Gastroesophageal sphincter (tissue), 4 donors: ENCODE measurements at regions not wholly inside any gene's neighbourhood (a gene's known extent, or its start where the extent isn't known, plus 50 kb on each side); places are given as distances from the start of the nearest gene placed in this dataset.

Experiments used
- ATAC-seq: fragments of 150-250 bp; one replicate; pipeline ENCODE4 v1.9.1; 2016; ENCODE audit warnings: mild to moderate bottlenecking, moderate library complexity
- H3K27ac ChIP-seq, 4 donors: fragments of 200-600 bp; sonication (generic) in 3 of 4; 1 replicate in 3 of 4; 2 replicates in 1 of 4; pipeline ENCODE4 v1.5.1; 2016 to 2019
- H3K27me3 ChIP-seq: fragments of 200-600 bp; sonication (generic); one replicate; pipeline ENCODE4 v1.5.1; 2019
- H3K36me3 ChIP-seq, 2 donors: fragments of 200-600 bp; sonication (generic); one replicate each; pipeline ENCODE4 v1.5.1; 2019; ENCODE audit warnings: control low read depth in 1 of 2
- H3K4me1 ChIP-seq, 3 donors: fragments of 200-600 bp; sonication (generic); 1 replicate in 2 of 3; 2 replicates in 1 of 3; pipeline ENCODE4 v1.5.1; 2016 to 2019; ENCODE audit warnings: control low read depth in 2 of 3
- H3K4me3 ChIP-seq, 2 donors: fragments of 200-600 bp; sonication (generic); one replicate each; pipeline ENCODE4 v1.5.1; 2019; ENCODE audit warnings: mild to moderate bottlenecking in 1 of 2, moderate library complexity in 1 of 2
- H3K9me3 ChIP-seq, 3 donors: fragments of 200-600 bp; sonication (generic); one replicate each; pipeline ENCODE4 v1.5.1; 2017 to 2019; ENCODE audit warnings: control low read depth in 2 of 3
- CTCF ChIP-seq, 4 experiments: fragments of 200-600 bp in 2 of 4; fragments of 450-650 bp in 2 of 4; sonication (generic) in 1 of 4; IDR thresholded peaks; one replicate each; pipeline ENCODE4 v1.5.1; 2017 to 2019; ENCODE audit warnings: antibody characterized with exemption in 4 of 4, mild to moderate bottlenecking in 2 of 4, moderate library complexity in 2 of 4
- EP300 ChIP-seq: sonication (generic); formaldehyde crosslinking; IDR thresholded peaks from one replicate; pipeline ENCODE4 v1.6.1; 2017; ENCODE audit warnings: antibody characterized with exemption, mild to moderate bottlenecking
- POLR2A ChIP-seq, 2 donors: fragments of 450-650 bp; IDR thresholded peaks; one replicate each; pipeline ENCODE4 v1.6.1; 2017; ENCODE audit warnings: antibody characterized with exemption in 2 of 2, mild to moderate bottlenecking in 2 of 2, moderate library complexity in 1 of 2
- POLR2AphosphoS5 ChIP-seq: sonication (generic); formaldehyde crosslinking; IDR thresholded peaks from one replicate; pipeline ENCODE4 v1.6.1; 2017; ENCODE audit warnings: antibody characterized with exemption
- WGBS, 2 donors: methylation state at CpG; one replicate each; pipeline ENCODE4 v1.1.5; 2018; ENCODE audit warnings: low coverage in 1 of 2; 5-methylcytosine and 5-hydroxymethylcytosine counted together

DNA sequence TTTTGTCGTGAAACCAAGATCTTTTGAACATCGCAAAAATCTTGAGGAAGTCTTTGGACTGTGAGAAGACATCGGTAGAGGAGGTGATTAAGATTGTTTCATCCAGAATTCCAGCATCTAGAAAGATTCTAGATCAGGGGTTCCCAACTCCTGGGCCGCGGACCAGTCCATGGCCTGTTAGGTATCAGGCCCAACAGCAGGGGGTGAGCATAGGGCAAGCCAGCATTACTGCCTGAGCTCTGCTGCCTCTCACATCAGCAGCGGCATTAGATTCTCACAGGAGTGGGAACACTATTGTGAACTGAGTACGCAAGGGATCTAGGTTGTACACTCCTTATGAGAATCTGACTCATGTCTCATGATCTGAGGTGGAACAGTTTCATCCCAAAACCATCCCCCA lies 600.6 kb upstream of the CDH11 start:
- 99 to 100% methylated on average over 3 to 6 of the region's 7 CpGs for whole genome bisulfite sequencing, 2 donors

GRCh38 chr16:65717846-65718245 lies 596.0 kb upstream of the CDH11 start:
- TF ChIP-seq CTCF (IDR thresholded peaks at IDR 0.05) (no peak), POLR2AphosphoS5 (no peak), POLR2A (IDR thresholded peaks at IDR 0.05) (no peak), EP300 (no peak)
- Histone ChIP-seq H3K9me3 (no peaks in the 10 kb centered on the region), H3K36me3 (no peaks in the 10 kb centered on the region), H3K27me3 (peaks cover 21% of the 10 kb centered on the region), H3K4me1 (no peaks in the 10 kb centered on the region), H3K4me3 (no peak overlapping the region), H3K27ac (no peak overlapping the region)
- ATAC-seq: no peak
- 63 to 67% methylated on average over 3 of the region's 3 CpGs for WGBS, 2 donors

More for the DNA sequence above, 600.6 kb upstream of the CDH11 start:
- Histone ChIP-seq H3K4me1 (no peaks in the 10 kb centered on the region), H3K27ac (no peak overlapping the region), H3K9me3 (no peaks in the 10 kb centered on the region), H3K36me3 (no peaks in the 10 kb centered on the region), H3K4me3 (no peak overlapping the region), H3K27me3 (peaks cover 4% of the 10 kb centered on the region)
- no peak for ATAC-seq
- no peak for TF ChIP-seq CTCF (IDR thresholded peaks at IDR 0.05)

DNA sequence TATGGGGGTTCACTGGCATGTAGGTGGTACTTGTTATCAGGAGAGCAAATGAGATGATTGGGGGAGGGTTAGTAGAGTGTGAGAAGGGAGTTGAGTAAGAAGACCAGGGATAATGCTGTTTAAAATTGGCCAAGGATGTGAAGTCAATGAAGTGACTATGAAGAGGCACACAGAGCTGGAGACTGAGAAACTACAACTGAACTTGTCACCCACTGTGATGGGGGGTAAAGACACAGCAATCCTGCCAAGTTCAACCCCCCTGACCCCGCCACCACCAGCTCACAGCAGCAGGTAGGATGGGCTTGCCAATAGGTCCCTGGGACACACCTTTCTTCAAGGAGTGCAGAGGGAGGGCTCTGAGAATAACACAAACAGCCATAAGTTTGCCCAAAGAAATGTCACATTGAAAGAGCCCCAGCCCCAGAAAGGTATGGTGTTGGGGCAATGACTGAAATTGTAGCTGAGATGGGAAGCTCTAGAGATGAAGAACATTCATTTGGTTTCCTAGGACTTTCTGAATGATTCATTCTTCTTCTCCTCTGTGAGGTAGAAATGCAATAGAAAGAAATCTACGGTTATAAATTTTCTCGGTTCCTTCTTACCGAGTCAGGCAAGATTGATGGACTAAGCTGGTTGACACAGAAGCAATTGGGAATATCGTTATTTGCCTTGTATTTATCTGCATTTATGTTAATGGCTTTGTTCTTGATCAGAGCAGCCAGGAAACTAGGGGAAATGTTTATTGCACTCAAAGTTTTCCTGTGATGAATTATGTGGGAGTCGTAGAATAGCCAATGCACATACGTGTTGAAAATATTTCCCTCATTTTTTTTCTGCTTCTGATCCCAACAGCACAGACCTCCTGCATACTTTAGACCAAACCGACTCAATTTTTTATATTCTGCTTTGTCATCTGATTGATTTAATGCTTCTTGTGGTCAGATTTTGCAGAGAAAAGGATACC lies 595.2 kb upstream of the CDH11 start:
- Histone ChIP-seq H3K4me3 (no peak overlapping the region), H3K27me3 (peaks cover 21% of the 10 kb centered on the region), H3K36me3 (no peaks in the 10 kb centered on the region), H3K9me3 (no peaks in the 10 kb centered on the region), H3K27ac (no peak overlapping the region), H3K4me1 (no peaks in the 10 kb centered on the region)
- TF ChIP-seq EP300: no peak
- TF ChIP-seq CTCF (IDR thresholded peaks at IDR 0.05): no peak
- TF ChIP-seq POLR2A (IDR thresholded peaks at IDR 0.05): no peak
- ATAC-seq: no peak
- 18 to 30% methylated on average over 7 of the region's 8 CpGs for WGBS, 2 donors

- no peak overlapping the region for H3K4me3 ChIP-seq
- WGBS, 2 donors: 75 to 90% methylated on average over 4 to 6 of the region's 7 CpGs
- H3K27ac ChIP-seq: no peak overlapping the region
- no peak for ATAC-seq
- TF ChIP-seq POLR2AphosphoS5 (no peak), EP300 (no peak), POLR2A (IDR thresholded peaks at IDR 0.05) (no peak), CTCF (IDR thresholded peaks at IDR 0.05) (no peak)
- no peaks in the 10 kb centered on the region for H3K36me3 ChIP-seq
- H3K4me1 ChIP-seq: no peaks in the 10 kb centered on the region
- H3K9me3 ChIP-seq: no peaks in the 10 kb centered on the region
- peaks cover 21% of the 10 kb centered on the region for H3K27me3 ChIP-seq
Measured at GRCh38 chr16:65713181-65713808, 591.4 kb upstream of the CDH11 start.

- ATAC-seq: no peak
- 74 to 80% methylated on average over 3 to 7 of the region's 8 CpGs for WGBS, 2 donors
- Histone ChIP-seq H3K9me3 (no peaks in the 10 kb centered on the region), H3K27ac (no peak overlapping the region), H3K36me3 (no peaks in the 10 kb centered on the region), H3K27me3 (peaks cover 18% of the 10 kb centered on the region), H3K4me3 (no peak overlapping the region), H3K4me1 (no peaks in the 10 kb centered on the region)
- no peak for TF ChIP-seq EP300
- TF ChIP-seq CTCF (IDR thresholded peaks at IDR 0.05): no peak
- no peak for TF ChIP-seq POLR2A (IDR thresholded peaks at IDR 0.05)
- TF ChIP-seq POLR2AphosphoS5: no peak
Measured at GRCh38 chr16:65710107-65710506, 588.2 kb upstream of the CDH11 start.
